Skin epidermis (tissue), 12 donors: ENCODE measurements at regions not wholly inside any gene's neighbourhood (a gene's known extent, or its start where the extent isn't known, plus 50 kb on each side); places are given as distances from the start of the nearest gene placed in this dataset.

Experiments used
- H3K27ac ChIP-seq, 21 experiments: fragments of 200-600 bp; sonication (generic) in 11 of 21; one replicate each; pipeline ENCODE4 v1.5.0; 2020; ENCODE audit warnings: mild to moderate bottlenecking in 3 of 21, inconsistent platforms in 2 of 21, moderate library complexity in 2 of 21
- H3K4me3 ChIP-seq, 7 experiments: fragments of 200-600 bp; sonication (generic) in 2 of 7; one replicate each; pipeline ENCODE4 v1.5.0; 2020; ENCODE audit warnings: inconsistent platforms in 2 of 7, mild to moderate bottlenecking in 2 of 7, moderate library complexity in 1 of 7

GRCh38 chr16:79980650-79981521 is 380.3 kb upstream of the MAF start:
- Histone ChIP-seq H3K27ac (no peak overlapping the region), H3K4me3 (no peak overlapping the region)

GRCh38 chr16:79977940-79978836 is 377.7 kb upstream of the MAF start:
- Histone ChIP-seq H3K4me3 (no peak overlapping the region), H3K27ac (no peak overlapping the region)

GRCh38 chr16:79973320-79973719 is 372.8 kb upstream of the MAF start:
- no peak overlapping the region for H3K4me3 ChIP-seq
- H3K27ac ChIP-seq: no peak overlapping the region

- Histone ChIP-seq H3K27ac (no peak overlapping the region), H3K4me3 (no peak overlapping the region)
These were observed 371.6 kb upstream of the MAF start for GRCh38 chr16:79972053-79972704.

GRCh38 chr16:79971237-79971572 is 370.7 kb upstream of the MAF start:
- H3K27ac ChIP-seq: no peak overlapping the region

GRCh38 chr16:79970551-79971236 is 370.2 kb upstream of the MAF start:
- H3K4me3 ChIP-seq: no peak overlapping the region
- no peak overlapping the region for H3K27ac ChIP-seq

More at GRCh38 chr16:79971237-79971572, 370.7 kb upstream of the MAF start:
- H3K4me3 ChIP-seq: no peak overlapping the region

- H3K27ac ChIP-seq: no peak overlapping the region
- H3K4me3 ChIP-seq: no peak overlapping the region
These were observed 369.6 kb upstream of the MAF start for GRCh38 chr16:79970087-79970486.

GRCh38 chr16:79969458-79969857 is 368.9 kb upstream of the MAF start:
- no peak overlapping the region for H3K27ac ChIP-seq

GRCh38 chr16:79966226-79966625 is 365.7 kb upstream of the MAF start:
- H3K4me3 ChIP-seq: no peak overlapping the region
- no peak overlapping the region for H3K27ac ChIP-seq

More at GRCh38 chr16:79969458-79969857, 368.9 kb upstream of the MAF start:
- no peak overlapping the region for H3K4me3 ChIP-seq

GRCh38 chr16:79965718-79966117 is 365.2 kb upstream of the MAF start:
- Histone ChIP-seq H3K27ac (no peak overlapping the region), H3K4me3 (no peak overlapping the region)

GRCh38 chr16:79964104-79964503 is 363.6 kb upstream of the MAF start:
- Histone ChIP-seq H3K27ac (no peak overlapping the region), H3K4me3 (no peak overlapping the region)

- Histone ChIP-seq H3K27ac (no peak overlapping the region), H3K4me3 (no peak overlapping the region)
These were observed 362.4 kb upstream of the MAF start for GRCh38 chr16:79962962-79963361.

- Histone ChIP-seq H3K4me3 (no peak overlapping the region), H3K27ac (no peak overlapping the region)
These were observed 358.7 kb upstream of the MAF start for GRCh38 chr16:79959226-79959625.

GRCh38 chr16:79954921-79955705 is 354.6 kb upstream of the MAF start:
- no peak overlapping the region for H3K4me3 ChIP-seq
- no peak overlapping the region for H3K27ac ChIP-seq

GRCh38 chr16:79950932-79951719 is 350.6 kb upstream of the MAF start:
- no peak overlapping the region for H3K27ac ChIP-seq
- no peak overlapping the region for H3K4me3 ChIP-seq

GRCh38 chr16:79949417-79949816 is 348.9 kb upstream of the MAF start:
- no peak overlapping the region for H3K27ac ChIP-seq
- H3K4me3 ChIP-seq: no peak overlapping the region

- Histone ChIP-seq H3K27ac (no peak overlapping the region), H3K4me3 (no peak overlapping the region)
These were observed 347.2 kb upstream of the MAF start for GRCh38 chr16:79947771-79948170.

- H3K27ac ChIP-seq: no peak overlapping the region
- H3K4me3 ChIP-seq: no peak overlapping the region
These were observed 345.7 kb upstream of the MAF start for GRCh38 chr16:79946252-79946651.
